Subcutaneous abdominal adipose tissue (tissue), 5 donors: ENCODE measurements at regions not wholly inside any gene's neighbourhood (a gene's known extent, or its start where the extent isn't known, plus 50 kb on each side); places are given as distances from the start of the nearest gene placed in this dataset.
"Not testable (repeated sequence)": the region's sequence is repeated elsewhere in the genome, so short reads cannot be mapped to it uniquely, and the experiment has no call there.

Source experiments
- H3K27ac ChIP-seq: one replicate; pipeline ENCODE4 v1.7.0; 2013; ENCODE audit warnings: low read depth, mild to moderate bottlenecking, inconsistent platforms, low read length, moderate library complexity
- H3K27me3 ChIP-seq, 5 donors: one replicate each; pipeline ENCODE4 v1.7.0; 2013; ENCODE audit warnings: low read length in 5 of 5, inconsistent platforms in 1 of 5; ENCODE audit not compliant: control insufficient read depth in 5 of 5, insufficient read depth in 4 of 5
- H3K36me3 ChIP-seq, 5 donors: one replicate each; pipeline ENCODE4 v1.7.0; 2013; ENCODE audit warnings: low read length in 5 of 5; ENCODE audit not compliant: control insufficient read depth in 5 of 5, insufficient read depth in 5 of 5
- H3K4me1 ChIP-seq, 5 donors: one replicate each; pipeline ENCODE4 v1.7.0; 2013; ENCODE audit warnings: low read length in 5 of 5, mild to moderate bottlenecking in 3 of 5, moderate library complexity in 1 of 5; ENCODE audit not compliant: control insufficient read depth in 5 of 5, insufficient read depth in 5 of 5
- H3K4me3 ChIP-seq, 5 donors: one replicate each; pipeline ENCODE4 v1.7.0; 2013; ENCODE audit warnings: low read length in 5 of 5, low read depth in 1 of 5
- H3K9ac ChIP-seq, 5 donors: one replicate each; pipeline ENCODE4 v1.7.0; 2013; ENCODE audit warnings: low read length in 5 of 5, mild to moderate bottlenecking in 4 of 5, moderate library complexity in 3 of 5
- H3K9me3 ChIP-seq, 5 donors: one replicate each; pipeline ENCODE4 v1.7.0; 2013; ENCODE audit warnings: low read length in 5 of 5; ENCODE audit not compliant: control insufficient read depth in 5 of 5
- donor health status: healthy.
- donor health status: healthy.
- donor health status: healthy.
- donor health status: healthy.
- donor health status: healthy.

- H3K4me3 ChIP-seq = no peak overlapping the region
- no peak overlapping the region for H3K9ac ChIP-seq
- peaks cover 0 to 2% (median 0%) of the 10 kb centered on the region in 5 donors for H3K9me3 ChIP-seq
- no peaks in the 10 kb centered on the region for H3K36me3 ChIP-seq
- H3K27me3 ChIP-seq = no peaks in the 10 kb centered on the region
- no peaks in the 10 kb centered on the region for H3K4me1 ChIP-seq
- no peak overlapping the region for H3K27ac ChIP-seq
Observed at GRCh38 chr4:45471335-45471734, 652.5 kb downstream of the GABRG1 start.

- H3K27me3 ChIP-seq = no peaks in the 10 kb centered on the region
- no peak overlapping the region for H3K27ac ChIP-seq
- no peaks in the 10 kb centered on the region for H3K9me3 ChIP-seq
- H3K4me1 ChIP-seq = no peaks in the 10 kb centered on the region
- H3K36me3 ChIP-seq = no peaks in the 10 kb centered on the region
- no peak overlapping the region for H3K9ac ChIP-seq
- no peak overlapping the region for H3K4me3 ChIP-seq
Observed at GRCh38 chr4:45467157-45467556, 656.7 kb downstream of the GABRG1 start.

DNA sequence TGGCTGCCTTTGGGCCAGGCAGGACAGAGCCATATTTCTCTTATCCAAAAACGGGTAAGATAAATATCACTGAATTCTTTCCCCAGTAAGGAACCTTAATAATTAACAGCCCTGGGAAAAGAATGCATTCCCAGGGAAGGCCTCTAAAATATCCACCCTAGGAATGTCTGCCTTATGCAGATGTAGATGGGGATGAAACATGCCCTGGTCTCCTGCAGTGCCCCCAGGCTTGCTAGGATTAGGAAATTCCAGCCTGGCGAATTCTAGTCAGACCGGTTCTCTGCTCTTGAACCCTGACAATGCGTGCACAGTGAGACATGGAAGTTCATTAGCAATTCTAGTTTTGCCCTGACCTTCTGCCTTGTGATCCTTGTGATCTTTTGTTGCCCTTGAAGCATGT is 663.7 kb downstream of the GABRG1 start:
- not testable (repeated sequence) for H3K9me3 ChIP-seq, H3K36me3 ChIP-seq, H3K4me1 ChIP-seq, H3K27me3 ChIP-seq, H3K4me3 ChIP-seq, H3K27ac ChIP-seq, H3K9ac ChIP-seq

- Histone ChIP-seq H3K9ac (no peak overlapping the region), H3K9me3 (peaks cover 0 to 4% (median 0%) of the 10 kb centered on the region in 5 donors), H3K4me3 (no peak overlapping the region), H3K36me3 (no peaks in the 10 kb centered on the region), H3K27ac (no peak overlapping the region), H3K27me3 (no peaks in the 10 kb centered on the region), H3K4me1 (no peaks in the 10 kb centered on the region)
Observed at GRCh38 chr4:45455217-45455616, 668.6 kb downstream of the GABRG1 start.

DNA sequence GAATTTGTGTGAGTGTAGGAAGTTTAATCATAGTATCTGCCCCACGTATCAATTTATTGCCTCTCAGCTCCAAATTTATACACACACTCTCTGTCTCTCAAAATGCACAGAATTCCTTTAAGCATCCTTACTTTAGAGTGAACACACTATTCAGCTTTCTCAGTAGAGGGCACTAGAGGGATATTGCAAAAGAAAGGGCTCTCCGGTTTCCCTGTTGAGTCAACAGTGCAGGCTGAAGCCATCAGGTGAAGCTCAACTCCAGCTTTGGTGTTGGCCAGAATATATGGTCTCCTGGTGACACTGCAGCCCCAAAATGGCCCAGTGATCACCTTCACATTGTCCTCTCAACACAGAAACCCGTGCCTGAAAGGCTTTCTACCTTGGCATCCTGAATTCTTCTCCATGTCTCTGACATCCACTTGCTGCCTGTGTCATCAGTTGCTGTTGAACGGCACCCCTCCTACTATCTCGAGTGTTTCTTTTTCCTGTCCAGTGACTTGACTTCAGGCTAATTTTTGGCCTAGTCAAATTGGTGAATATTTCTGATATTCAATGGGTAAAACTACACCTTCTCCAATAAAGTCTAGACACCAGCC is 670.5 kb downstream of the GABRG1 start:
- Histone ChIP-seq H3K27ac (no peak overlapping the region), H3K9me3 (no peaks in the 10 kb centered on the region), H3K36me3 (no peaks in the 10 kb centered on the region), H3K9ac (no peak overlapping the region), H3K4me3 (no peak overlapping the region), H3K27me3 (no peaks in the 10 kb centered on the region), H3K4me1 (no peaks in the 10 kb centered on the region)

- Histone ChIP-seq H3K27ac (no peak overlapping the region), H3K9ac (no peak overlapping the region), H3K27me3 (no peaks in the 10 kb centered on the region), H3K36me3 (no peaks in the 10 kb centered on the region), H3K4me3 (no peak overlapping the region), H3K4me1 (no peaks in the 10 kb centered on the region), H3K9me3 (no peaks in the 10 kb centered on the region)
Observed at GRCh38 chr4:45442466-45442865, 681.4 kb downstream of the GABRG1 start.

DNA sequence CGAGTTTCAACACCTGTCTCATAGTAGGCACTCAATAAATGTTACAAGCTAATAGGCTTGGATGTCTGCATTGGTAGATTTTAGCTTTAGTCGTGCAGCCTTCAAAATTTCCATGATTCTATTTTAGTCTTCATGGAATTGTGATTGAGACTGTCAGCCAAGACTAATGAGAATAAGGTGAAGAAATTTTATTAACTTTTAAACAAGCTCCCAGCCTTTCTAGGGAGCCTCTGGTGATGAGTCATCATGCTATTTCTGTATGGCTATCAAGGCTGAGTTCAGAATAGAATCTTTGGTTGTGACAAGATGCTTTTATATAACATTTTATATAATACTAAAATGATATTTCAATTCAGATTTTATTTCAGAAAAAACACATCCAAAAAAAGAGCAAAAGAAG is 685.8 kb downstream of the GABRG1 start:
- H3K4me1 ChIP-seq = no peaks in the 10 kb centered on the region

DNA sequence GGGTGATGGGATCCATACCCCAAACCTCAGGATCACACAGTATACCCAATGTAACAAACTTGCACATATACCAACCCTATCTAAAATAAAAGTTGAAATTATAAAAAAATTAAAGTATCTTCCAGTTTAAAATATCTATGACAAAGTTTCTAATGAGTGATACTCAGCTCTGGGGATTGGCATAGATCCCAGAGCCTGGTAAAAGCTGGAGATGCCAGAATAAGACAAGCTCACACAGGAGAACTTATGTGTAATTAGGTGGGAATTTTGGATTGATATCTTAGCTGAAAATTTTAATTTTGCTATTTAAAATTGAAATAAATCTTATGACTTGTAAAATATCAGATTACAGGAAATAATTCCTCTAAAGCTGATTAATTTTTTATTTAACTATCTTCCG is 686.5 kb downstream of the GABRG1 start:
- H3K9ac ChIP-seq = no peak overlapping the region
- H3K36me3 ChIP-seq = no peaks in the 10 kb centered on the region
- H3K9me3 ChIP-seq = no peaks in the 10 kb centered on the region
- H3K4me3 ChIP-seq = no peak overlapping the region
- no peaks in the 10 kb centered on the region for H3K4me1 ChIP-seq
- no peaks in the 10 kb centered on the region for H3K27me3 ChIP-seq
- H3K27ac ChIP-seq = no peak overlapping the region

More for the DNA sequence above, 685.8 kb downstream of the GABRG1 start:
- H3K36me3 ChIP-seq = no peaks in the 10 kb centered on the region
- no peak overlapping the region for H3K4me3 ChIP-seq
- H3K9me3 ChIP-seq = no peaks in the 10 kb centered on the region
- no peak overlapping the region for H3K27ac ChIP-seq
- no peaks in the 10 kb centered on the region for H3K27me3 ChIP-seq
- no peak overlapping the region for H3K9ac ChIP-seq

- H3K4me1 ChIP-seq = no peaks in the 10 kb centered on the region
Observed at GRCh38 chr4:45425135-45425534, 698.7 kb downstream of the GABRG1 start.

DNA sequence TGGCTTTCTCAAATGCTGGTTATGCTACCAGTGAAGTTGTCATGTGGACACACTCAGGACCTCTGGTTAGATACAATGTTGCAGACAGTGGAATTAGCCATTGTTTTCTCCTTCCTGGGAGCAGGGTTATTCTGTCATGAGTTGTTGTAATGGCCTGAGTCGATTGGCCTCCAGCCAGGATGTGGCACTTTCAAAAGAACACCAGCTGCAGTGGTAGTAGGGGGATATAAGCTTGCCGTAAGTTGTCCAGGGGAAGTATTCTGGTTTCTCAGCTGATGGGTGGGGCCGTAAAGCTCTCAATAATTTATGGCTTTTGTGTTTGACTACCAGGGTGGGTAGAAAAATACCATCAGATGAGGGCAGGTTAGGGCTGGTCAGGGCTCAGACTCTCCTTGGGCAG is 697.5 kb upstream of the GNPDA2 start:
- Histone ChIP-seq H3K27me3 (no peaks in the 10 kb centered on the region), H3K4me1 (no peaks in the 10 kb centered on the region), H3K27ac (no peak overlapping the region), H3K9ac (no peak overlapping the region), H3K36me3 (no peaks in the 10 kb centered on the region), H3K9me3 (peaks cover 0 to 14% (median 7%) of the 10 kb centered on the region in 5 donors), H3K4me3 (no peak overlapping the region)

More at GRCh38 chr4:45425135-45425534, 698.7 kb downstream of the GABRG1 start:
- peaks cover 0 to 14% (median 7%) of the 10 kb centered on the region in 5 donors for H3K9me3 ChIP-seq
- no peak overlapping the region for H3K4me3 ChIP-seq
- H3K27me3 ChIP-seq = no peaks in the 10 kb centered on the region
- no peak overlapping the region for H3K27ac ChIP-seq
- no peaks in the 10 kb centered on the region for H3K36me3 ChIP-seq
- no peak overlapping the region for H3K9ac ChIP-seq
